Hepatocyte (in vitro differentiated cells): ENCODE measurements at regions not wholly inside any gene's neighbourhood (a gene's known extent, or its start where the extent isn't known, plus 50 kb on each side); places are given as distances from the start of the nearest gene placed in this dataset.

Experiments
- EZH2 ChIP-seq: fragments of 200-600 bp; sonication (generic); IDR thresholded peaks from 2 replicates; pipeline ENCODE4 v1.6.1; 2016; ENCODE audit warnings: antibody characterized with exemption, mild to moderate bottlenecking, borderline replicate concordance
- TF ChIP-seq, protein P1 (sequence below): fragments of 200-600 bp; sonication (generic); IDR thresholded peaks from 2 replicates; pipeline ENCODE4 v1.5.1; 2016; ENCODE audit warnings: antibody characterized with exemption, mild to moderate bottlenecking; ENCODE audit not compliant: poor library complexity

DNA sequence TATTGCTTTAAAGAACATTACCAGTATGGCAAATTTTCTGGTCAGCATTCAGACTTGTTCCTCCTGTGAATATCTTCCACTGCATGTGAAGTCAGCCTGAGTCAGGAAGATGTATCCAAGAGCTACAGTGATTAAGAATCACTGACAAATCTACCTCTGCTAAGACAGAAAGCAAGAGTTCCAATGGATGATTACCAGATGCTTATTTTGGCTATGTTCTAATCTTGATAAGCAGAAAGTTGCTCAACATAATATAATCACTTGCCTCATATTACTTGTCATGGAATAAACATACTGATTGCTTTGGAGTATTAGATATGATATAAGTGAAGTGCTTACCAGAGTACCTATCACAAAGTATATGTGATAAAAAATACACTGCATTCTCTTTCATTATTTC, 738.1 kb downstream of the ADGRL2 start:
- TF ChIP-seq, protein P1, sequence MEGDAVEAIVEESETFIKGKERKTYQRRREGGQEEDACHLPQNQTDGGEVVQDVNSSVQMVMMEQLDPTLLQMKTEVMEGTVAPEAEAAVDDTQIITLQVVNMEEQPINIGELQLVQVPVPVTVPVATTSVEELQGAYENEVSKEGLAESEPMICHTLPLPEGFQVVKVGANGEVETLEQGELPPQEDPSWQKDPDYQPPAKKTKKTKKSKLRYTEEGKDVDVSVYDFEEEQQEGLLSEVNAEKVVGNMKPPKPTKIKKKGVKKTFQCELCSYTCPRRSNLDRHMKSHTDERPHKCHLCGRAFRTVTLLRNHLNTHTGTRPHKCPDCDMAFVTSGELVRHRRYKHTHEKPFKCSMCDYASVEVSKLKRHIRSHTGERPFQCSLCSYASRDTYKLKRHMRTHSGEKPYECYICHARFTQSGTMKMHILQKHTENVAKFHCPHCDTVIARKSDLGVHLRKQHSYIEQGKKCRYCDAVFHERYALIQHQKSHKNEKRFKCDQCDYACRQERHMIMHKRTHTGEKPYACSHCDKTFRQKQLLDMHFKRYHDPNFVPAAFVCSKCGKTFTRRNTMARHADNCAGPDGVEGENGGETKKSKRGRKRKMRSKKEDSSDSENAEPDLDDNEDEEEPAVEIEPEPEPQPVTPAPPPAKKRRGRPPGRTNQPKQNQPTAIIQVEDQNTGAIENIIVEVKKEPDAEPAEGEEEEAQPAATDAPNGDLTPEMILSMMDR, result no peak
- no peak for TF ChIP-seq EZH2
